ENCODE measurements at regions not wholly inside any gene's neighbourhood (a gene's known extent, or its start where the extent isn't known, plus 50 kb on each side); places are given as distances from the start of the nearest gene placed in this dataset.

DNA sequence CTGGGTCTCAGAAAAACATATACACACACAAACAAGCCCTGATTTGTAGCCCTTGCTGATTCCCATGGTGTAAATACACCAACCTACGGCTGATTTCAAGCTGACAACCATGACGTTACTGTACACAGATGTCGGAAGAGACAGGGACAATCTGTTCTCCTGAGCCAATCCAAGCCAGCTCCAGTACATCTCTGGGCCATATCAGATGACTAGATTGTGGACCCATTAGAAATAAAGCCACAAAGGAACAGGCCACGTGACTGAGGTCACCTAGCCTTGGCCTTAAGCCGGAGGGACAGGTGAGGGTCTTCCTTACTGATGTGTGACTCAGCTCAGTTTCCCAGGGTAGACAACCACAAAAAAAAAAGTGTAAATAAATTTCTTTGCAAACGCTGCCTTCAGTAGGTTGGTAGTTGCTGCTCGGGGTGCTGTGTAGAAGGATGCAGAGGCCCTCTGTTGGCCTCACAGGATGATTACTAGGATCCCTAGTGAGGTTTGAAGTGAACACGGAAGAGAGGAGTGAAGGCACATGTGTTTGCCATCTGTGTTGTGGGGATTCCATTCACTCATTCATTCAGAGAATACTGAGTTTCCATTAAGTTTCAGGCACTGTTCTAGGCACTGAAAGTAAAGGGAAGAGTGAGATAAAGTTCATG is 99.0 kb upstream of the LARGE1 start:
- TF ChIP-seq EZH2 (IDR thresholded peaks at IDR 0.05; ENCODE audit: borderline replicate concordance, low read depth, low read length, poor library complexity, severe bottlenecking) (no peak), CTCF (conservative IDR thresholded peaks at IDR 0.05; ENCODE audit: low read depth, low read length) (no peak)

Measured in A673 (cell line).